HFF-Myc (cell line): ENCODE measurements at regions not wholly inside any gene's neighbourhood (a gene's known extent, or its start where the extent isn't known, plus 50 kb on each side); places are given as distances from the start of the nearest gene placed in this dataset.
"Not testable (repeated sequence)": the region's sequence is repeated elsewhere in the genome, so short reads cannot be mapped to it uniquely, and the experiment has no call there.

Experiments used
- DNase-seq: peaks from one replicate; pipeline ENCODE4 v3.0.0-alpha.2; 2011; ENCODE audit warnings: low read depth; ENCODE audit errors: extremely low read depth
- H3K4me3 ChIP-seq: replicated peaks from 2 replicates; pipeline ENCODE4 v1.5.1; 2011; ENCODE audit warnings: low read depth, mild to moderate bottlenecking, control low read depth, low read length
- CTCF ChIP-seq: IDR thresholded peaks from 2 replicates; pipeline ENCODE4 v1.5.1; 2012; ENCODE audit warnings: mild to moderate bottlenecking, low read depth, low read length, control low read depth; ENCODE audit errors: missing control alignments

GRCh38 chr18:38642711-38643110 lies 1077.1 kb upstream of the CELF4 start:
- TF ChIP-seq CTCF = no peak
- no peak overlapping the region for H3K4me3 ChIP-seq
- DNase-seq = no peak

GRCh38 chr18:38639700-38640099 lies 1074.1 kb upstream of the CELF4 start:
- not testable (repeated sequence) for DNase-seq, H3K4me3 ChIP-seq

GRCh38 chr18:38635709-38636430 lies 1070.3 kb upstream of the CELF4 start:
- H3K4me3 ChIP-seq = no peak overlapping the region
- no peak for TF ChIP-seq CTCF
- DNase-seq = no peak

- H3K4me3 ChIP-seq = no peak overlapping the region
- TF ChIP-seq CTCF = no peak
- DNase-seq = no peak
Measured at GRCh38 chr18:38634117-38634516, 1068.5 kb upstream of the CELF4 start.

- TF ChIP-seq CTCF = no peak
- no peak overlapping the region for H3K4me3 ChIP-seq
- DNase-seq = no peak
Measured at GRCh38 chr18:38633333-38633732, 1067.7 kb upstream of the CELF4 start.

- H3K4me3 ChIP-seq = no peak overlapping the region
- TF ChIP-seq CTCF = no peak
- no peak for DNase-seq
Measured at GRCh38 chr18:38619129-38619528, 1053.5 kb upstream of the CELF4 start.

- TF ChIP-seq CTCF = no peak
Measured at GRCh38 chr18:38616306-38616705, 1050.7 kb upstream of the CELF4 start.

More at GRCh38 chr18:38616306-38616705, 1050.7 kb upstream of the CELF4 start:
- H3K4me3 ChIP-seq = no peak overlapping the region
- no peak for DNase-seq
